ENCODE measurements at regions not wholly inside any gene's neighbourhood (a gene's known extent, or its start where the extent isn't known, plus 50 kb on each side); places are given as distances from the start of the nearest gene placed in this dataset.
"Not testable (repeated sequence)": the region's sequence is repeated elsewhere in the genome, so short reads cannot be mapped to it uniquely, and the experiment has no call there.

- DNase-seq (ENCODE audit: low read depth) = no peak
- TF ChIP-seq CTCF (conservative IDR thresholded peaks at IDR 0.05; ENCODE audit: low read length) = no peak
- no peak overlapping the region for H3K4me3 ChIP-seq (ENCODE audit: low read length)
Measured at GRCh38 chr9:30362373-30362772, 2022.1 kb upstream of the ACO1 start.

- H3K4me3 ChIP-seq (ENCODE audit: low read length); DNase-seq (ENCODE audit: low read depth): not testable (repeated sequence)
Measured at GRCh38 chr9:30366140-30366539, 2018.3 kb upstream of the ACO1 start.

- H3K4me3 ChIP-seq (ENCODE audit: low read length) = no peak overlapping the region
- TF ChIP-seq CTCF (conservative IDR thresholded peaks at IDR 0.05; ENCODE audit: low read length) = no peak
- DNase-seq (ENCODE audit: low read depth) = no peak
Measured at GRCh38 chr9:30382271-30382670, 2002.2 kb upstream of the ACO1 start.

GRCh38 chr9:30410273-30410672, 1974.2 kb upstream of the ACO1 start:
- no peak overlapping the region for H3K4me3 ChIP-seq (ENCODE audit: low read length)
- no peak for DNase-seq (ENCODE audit: low read depth)
- no peak for TF ChIP-seq CTCF (conservative IDR thresholded peaks at IDR 0.05; ENCODE audit: low read length)

GRCh38 chr9:30411571-30411970, 1972.9 kb upstream of the ACO1 start:
- DNase-seq (ENCODE audit: low read depth) = no peak
- no peak for TF ChIP-seq CTCF (conservative IDR thresholded peaks at IDR 0.05; ENCODE audit: low read length)
- no peak overlapping the region for H3K4me3 ChIP-seq (ENCODE audit: low read length)

- no peak for DNase-seq (ENCODE audit: low read depth)
- TF ChIP-seq CTCF (conservative IDR thresholded peaks at IDR 0.05; ENCODE audit: low read length) = no peak
- no peak overlapping the region for H3K4me3 ChIP-seq (ENCODE audit: low read length)
Measured at GRCh38 chr9:30459156-30459555, 1925.3 kb upstream of the ACO1 start.

GRCh38 chr9:30476826-30477225, 1907.6 kb upstream of the ACO1 start:
- no peak for DNase-seq (ENCODE audit: low read depth)
- TF ChIP-seq CTCF (conservative IDR thresholded peaks at IDR 0.05; ENCODE audit: low read length) = no peak
- H3K4me3 ChIP-seq (ENCODE audit: low read length) = no peak overlapping the region

- no peak for TF ChIP-seq CTCF (conservative IDR thresholded peaks at IDR 0.05; ENCODE audit: low read length)
- DNase-seq (ENCODE audit: low read depth) = no peak
Measured at GRCh38 chr9:30478684-30479083, 1905.8 kb upstream of the ACO1 start.

More at GRCh38 chr9:30478684-30479083, 1905.8 kb upstream of the ACO1 start:
- no peak overlapping the region for H3K4me3 ChIP-seq (ENCODE audit: low read length)

All from AG10803 (cell line).